ENCODE measurements at regions not wholly inside any gene's neighbourhood (a gene's known extent, or its start where the extent isn't known, plus 50 kb on each side); places are given as distances from the start of the nearest gene placed in this dataset.

DNA sequence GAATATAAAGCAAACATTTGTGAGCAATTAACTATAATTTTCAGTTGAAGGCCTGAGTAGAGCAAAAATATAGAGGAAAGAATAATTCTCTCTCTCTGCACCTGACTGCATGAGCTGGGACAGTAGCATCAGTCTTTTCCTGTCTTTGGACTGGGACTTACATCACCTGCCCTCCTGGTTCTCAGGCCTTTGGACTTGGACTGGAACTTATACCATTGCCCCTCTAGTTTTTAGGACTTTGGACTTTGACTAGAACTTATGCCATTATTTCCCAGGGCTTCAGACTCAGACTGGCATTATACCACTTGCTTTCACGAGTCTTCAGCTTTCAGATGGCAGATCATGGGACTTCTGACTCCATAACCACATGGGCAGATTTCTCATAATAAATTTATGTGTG lies 81.0 kb upstream of the SLC25A13 start (continued):
- TF ChIP-seq NKRF (conservative IDR thresholded peaks at IDR 0.05) (no peak), ZNF24 (IDR thresholded peaks at IDR 0.05) (no peak)

GRCh38 chr7:96401200-96401599 lies 79.3 kb upstream of the SLC25A13 start:
- Histone ChIP-seq H3K4me1 (ENCODE audit: control insufficient read depth, insufficient read depth, low read length) (no peaks in the 10 kb centered on the region), H3K27ac (ENCODE audit: control insufficient read depth, insufficient read depth) (no peak overlapping the region), H3K9me3 (replicated peaks; ENCODE audit: control insufficient read depth, insufficient read depth, low read length) (no peaks in the 10 kb centered on the region), H3K36me3 (ENCODE audit: control insufficient read depth in 2 of 2, insufficient read depth in 2 of 2, low read length in 1 of 2) (no peaks in the 10 kb centered on the region), H3K4me3 (no peak overlapping the region), H2AFZ (ENCODE audit: control insufficient read depth, low read depth, low read length) (no peak overlapping the region), H3K79me2 (ENCODE audit: control insufficient read depth, insufficient read depth, low read length) (no peaks in the 10 kb centered on the region), H3K9ac (ENCODE audit: control insufficient read depth, insufficient read depth, low read length) (no peak overlapping the region), H3K4me2 (ENCODE audit: control insufficient read depth, insufficient read depth) (no peak overlapping the region), H3K27me3 (replicated peaks in 1 of 2; ENCODE audit: control insufficient read depth in 2 of 2, insufficient read depth in 2 of 2, low read length in 1 of 2) (no peaks in the 10 kb centered on the region; a peak in 2 of 4 replicates), H4K20me1 (ENCODE audit: control insufficient read depth, insufficient read depth) (no peaks in the 10 kb centered on the region)
- RAD21 ChIA-PET (ENCODE audit: unreplicated experiment): no interaction called here
- POLR2A ChIA-PET: no interaction called here
- WGBS (ENCODE audit: insufficient coverage, insufficient replicate concordance, low lambda C conversion rate, missing lambda C conversion rate): 36% methylated on average over 2 of the region's 2 CpGs
- FAIRE-seq: no peak
- CTCF ChIA-PET: interaction anchor here (0.6 kb wide), 1 partner anchor 28 kb away, joined by 3 read pairs; no protein-coding TSS in a partner anchor
- no peak for DNase-seq (ENCODE audit: low read depth, low spot score)
- BruUV-seq (replicated peaks): no TSS peak
- intact Hi-C loops (cut with micrococcal nuclease; ENCODE audit: unreplicated experiment) (no loop called here), in situ Hi-C loops (cut with MboI) (no loop called here)
- TF ChIP-seq WRNIP1 (IDR thresholded peaks at IDR 0.05; ENCODE audit: borderline replicate concordance, low read depth, low read length) (no peak), POLR2A (IDR thresholded peaks at IDR 0.05; ENCODE audit: low read depth, low read length) (no peak), PAX5 (IDR thresholded peaks at IDR 0.05; ENCODE audit: borderline replicate concordance, low read depth, low read length) (no peak), NFYA (IDR thresholded peaks at IDR 0.05; ENCODE audit: borderline replicate concordance, low read depth, low read length) (no peak), ZNF687 (IDR thresholded peaks at IDR 0.05) (no peak), NR2C1 (IDR thresholded peaks at IDR 0.05) (no peak), NKRF (conservative IDR thresholded peaks at IDR 0.05) (no peak), MEF2A (IDR thresholded peaks at IDR 0.05; ENCODE audit: insufficient read depth, low read depth, low read length) (no peak), HCFC1 (IDR thresholded peaks at IDR 0.05; ENCODE audit: low read length) (no peak), JUNB (IDR thresholded peaks at IDR 0.05) (no peak), CHD1 (IDR thresholded peaks at IDR 0.05; ENCODE audit: low read depth, low read length) (no peak), RUNX3 (IDR thresholded peaks at IDR 0.05; ENCODE audit: low read length) (no peak), MTA2 (IDR thresholded peaks at IDR 0.05; ENCODE audit: low read depth) (no peak)
- TF ChIP-seq, protein P1, sequence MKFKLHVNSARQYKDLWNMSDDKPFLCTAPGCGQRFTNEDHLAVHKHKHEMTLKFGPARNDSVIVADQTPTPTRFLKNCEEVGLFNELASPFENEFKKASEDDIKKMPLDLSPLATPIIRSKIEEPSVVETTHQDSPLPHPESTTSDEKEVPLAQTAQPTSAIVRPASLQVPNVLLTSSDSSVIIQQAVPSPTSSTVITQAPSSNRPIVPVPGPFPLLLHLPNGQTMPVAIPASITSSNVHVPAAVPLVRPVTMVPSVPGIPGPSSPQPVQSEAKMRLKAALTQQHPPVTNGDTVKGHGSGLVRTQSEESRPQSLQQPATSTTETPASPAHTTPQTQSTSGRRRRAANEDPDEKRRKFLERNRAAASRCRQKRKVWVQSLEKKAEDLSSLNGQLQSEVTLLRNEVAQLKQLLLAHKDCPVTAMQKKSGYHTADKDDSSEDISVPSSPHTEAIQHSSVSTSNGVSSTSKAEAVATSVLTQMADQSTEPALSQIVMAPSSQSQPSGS (IDR thresholded peaks at IDR 0.05; ENCODE audit: low read length): no peak
- ATAC-seq: no peak
- SMC1A ChIA-PET (ENCODE audit: uncharacterized antibody, unreplicated experiment): no interaction called here

Data from GM12878 (cell line).